CD1c-positive myeloid dendritic cell (primary cell): ENCODE measurements at regions not wholly inside any gene's neighbourhood (a gene's known extent, or its start where the extent isn't known, plus 50 kb on each side); places are given as distances from the start of the nearest gene placed in this dataset.

Source experiments
- DNase-seq: peaks from one replicate; pipeline ENCODE4 v3.0.0-alpha.2; 2016; ENCODE audit errors: extremely low spot score

GRCh38 chr2:45275242-45275805, 266.1 kb upstream of the SIX2 start:
- DNase-seq: no peak

GRCh38 chr2:45274250-45274926, 265.1 kb upstream of the SIX2 start:
- no peak for DNase-seq

- DNase-seq: no peak
Observed at GRCh38 chr2:45273412-45274249, 264.4 kb upstream of the SIX2 start.

GRCh38 chr2:45272549-45273265, 263.5 kb upstream of the SIX2 start:
- DNase-seq: no peak

- DNase-seq: no peak
Observed at GRCh38 chr2:45269149-45269793, 260.0 kb upstream of the SIX2 start.

- no peak for DNase-seq
Observed at GRCh38 chr2:45268631-45269030, 259.4 kb upstream of the SIX2 start.

GRCh38 chr2:45267062-45267792, 258.0 kb upstream of the SIX2 start:
- no peak for DNase-seq

- no peak for DNase-seq
Observed at GRCh38 chr2:45265336-45265735, 256.1 kb upstream of the SIX2 start.

GRCh38 chr2:45264227-45265225, 255.3 kb upstream of the SIX2 start:
- no peak for DNase-seq

GRCh38 chr2:45263147-45263546, 253.9 kb upstream of the SIX2 start:
- no peak for DNase-seq

- DNase-seq: no peak
Observed at GRCh38 chr2:45261746-45262145, 252.5 kb upstream of the SIX2 start.

- no peak for DNase-seq
Observed at GRCh38 chr2:45260946-45261345, 251.7 kb upstream of the SIX2 start.

GRCh38 chr2:45259547-45260160, 250.4 kb upstream of the SIX2 start:
- DNase-seq: no peak

- no peak for DNase-seq
Observed at GRCh38 chr2:45259138-45259537, 249.9 kb upstream of the SIX2 start.

- no peak for DNase-seq
Observed at GRCh38 chr2:45258311-45258710, 249.1 kb upstream of the SIX2 start.

GRCh38 chr2:45257820-45258219, 248.6 kb upstream of the SIX2 start:
- DNase-seq: no peak

- no peak for DNase-seq
Observed at GRCh38 chr2:45256867-45257641, 247.8 kb upstream of the SIX2 start.

GRCh38 chr2:45256173-45256866, 247.1 kb upstream of the SIX2 start:
- no peak for DNase-seq
